Fibroblast of lung (primary cell): ENCODE measurements at regions not wholly inside any gene's neighbourhood (a gene's known extent, or its start where the extent isn't known, plus 50 kb on each side); places are given as distances from the start of the nearest gene placed in this dataset.
"Not testable (repeated sequence)": the region's sequence is repeated elsewhere in the genome, so short reads cannot be mapped to it uniquely, and the experiment has no call there.

Experiments used
- DNase-seq, 2 donors: peaks; one replicate each; pipeline versions ENCODE4 v3.0.0 to v3.0.0-alpha.2; 2010; ENCODE audit warnings: low read depth in 2 of 2
- H2AFZ ChIP-seq: 2 replicates; pipeline ENCODE4 v1.5.1; 2012; ENCODE audit warnings: low read length, control low read depth, inconsistent platforms
- H3K27ac ChIP-seq: 2 replicates; pipeline ENCODE4 v1.5.1; 2011; ENCODE audit warnings: low read length, control low read depth; ENCODE audit not compliant: insufficient read depth
- H3K27me3 ChIP-seq: 2 replicates; pipeline ENCODE4 v1.5.1; 2011; ENCODE audit warnings: mild to moderate bottlenecking, low read length; ENCODE audit not compliant: control insufficient read depth, insufficient read depth
- H3K36me3 ChIP-seq: 2 replicates; pipeline ENCODE4 v1.5.1; 2011; ENCODE audit warnings: low read length; ENCODE audit not compliant: control insufficient read depth, insufficient read depth
- H3K4me1 ChIP-seq: 2 replicates; pipeline ENCODE4 v1.5.1; 2011; ENCODE audit warnings: low read length; ENCODE audit not compliant: control insufficient read depth, insufficient read depth; ENCODE audit errors: extremely low read depth
- H3K4me2 ChIP-seq: 2 replicates; pipeline ENCODE4 v1.5.1; 2011; ENCODE audit warnings: low read length, control low read depth; ENCODE audit not compliant: insufficient read depth; ENCODE audit errors: extremely low read depth
- H3K4me3 ChIP-seq, 4 experiments: fragments of 200-600 bp in 1 of 4; sonication (generic) in 1 of 4; replicated peaks in 1 of 4; 2 replicates each; pipeline ENCODE4 v1.5.1; 2011 to 2016; ENCODE audit warnings: low read length in 4 of 4, low read depth in 3 of 4, mild to moderate bottlenecking in 3 of 4, control low read depth in 2 of 4, inconsistent platforms in 1 of 4, mixed read lengths in 1 of 4; ENCODE audit not compliant: insufficient read depth in 1 of 4; ENCODE audit errors: control extremely low read depth in 1 of 4
- H3K79me2 ChIP-seq: 2 replicates; pipeline ENCODE4 v1.5.1; 2012; ENCODE audit warnings: mild to moderate bottlenecking, low read length, inconsistent platforms; ENCODE audit not compliant: control insufficient read depth, insufficient read depth
- H3K9ac ChIP-seq: 2 replicates; pipeline ENCODE4 v1.5.1; 2011; ENCODE audit warnings: mild to moderate bottlenecking, low read length, control low read depth; ENCODE audit not compliant: insufficient read depth
- H3K9me3 ChIP-seq: 2 replicates; pipeline ENCODE4 v1.5.1; 2012; ENCODE audit warnings: low read depth, low read length; ENCODE audit not compliant: control insufficient read depth, insufficient read depth
- H4K20me1 ChIP-seq: 2 replicates; pipeline ENCODE4 v1.5.1; 2011; ENCODE audit warnings: low read length; ENCODE audit not compliant: control insufficient read depth, insufficient read depth; ENCODE audit errors: extremely low read depth
- EZH2 ChIP-seq: IDR thresholded peaks from 2 replicates; pipeline ENCODE4 v1.5.1; 2012; ENCODE audit warnings: low read length, control low read depth, mild to moderate bottlenecking; ENCODE audit errors: missing control alignments
- TF ChIP-seq, protein P1 (sequence below), 2 donors: IDR thresholded peaks in 1 of 2; conservative IDR thresholded peaks in 1 of 2; 1 replicate in 1 of 2; 2 replicates in 1 of 2; pipeline ENCODE4 v1.5.1; 2011 to 2012; ENCODE audit warnings: low read length in 2 of 2, control low read depth in 1 of 2, inconsistent platforms in 1 of 2, low read depth in 1 of 2, mild to moderate bottlenecking in 1 of 2

DNA sequence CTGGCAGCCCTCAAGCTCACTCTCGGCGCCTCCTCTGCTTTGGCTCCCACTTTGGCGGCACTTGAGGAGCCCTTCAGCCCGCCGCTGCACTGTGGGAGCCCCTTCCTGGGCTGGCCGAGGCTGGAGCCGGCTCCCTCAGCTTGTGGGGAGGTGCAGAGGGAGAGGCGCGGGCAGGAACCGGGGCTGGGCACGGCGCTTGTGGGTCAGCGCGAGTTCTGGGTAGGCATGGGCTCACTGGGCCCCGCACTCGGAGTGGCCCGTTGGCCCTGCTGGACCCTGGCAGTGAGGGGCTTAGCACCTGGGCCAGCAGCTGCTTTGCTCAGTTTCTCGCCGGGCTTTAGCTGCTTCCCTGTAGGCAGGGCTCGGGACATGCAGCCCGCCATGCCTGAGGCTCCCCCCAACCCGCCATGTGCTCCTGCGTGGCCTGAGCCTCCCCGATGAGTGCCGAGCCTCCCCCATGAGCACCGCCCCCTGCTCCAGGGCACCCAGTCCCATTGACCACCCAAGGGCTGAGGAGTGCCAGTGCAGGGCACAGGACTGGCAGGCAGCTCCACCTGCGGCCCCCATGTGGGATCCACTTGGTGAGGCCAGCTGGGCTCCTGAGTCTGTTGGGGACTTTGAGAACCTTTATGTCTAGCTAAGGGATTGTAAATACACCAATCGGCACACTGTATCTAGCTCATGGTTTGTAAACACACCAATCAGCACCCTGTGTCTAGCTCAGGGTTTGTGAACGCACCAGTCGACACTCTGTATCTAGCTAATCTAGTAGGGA, 101.5 kb upstream of the DRD5 start:
- no peaks in the 10 kb centered on the region for H3K4me1 ChIP-seq
- no peaks in the 10 kb centered on the region for H3K79me2 ChIP-seq
- H3K27ac ChIP-seq: no peak overlapping the region
- no peaks in the 10 kb centered on the region for H4K20me1 ChIP-seq
- no peak overlapping the region for H2AFZ ChIP-seq
- TF ChIP-seq EZH2: no peak
- TF ChIP-seq, protein P1, sequence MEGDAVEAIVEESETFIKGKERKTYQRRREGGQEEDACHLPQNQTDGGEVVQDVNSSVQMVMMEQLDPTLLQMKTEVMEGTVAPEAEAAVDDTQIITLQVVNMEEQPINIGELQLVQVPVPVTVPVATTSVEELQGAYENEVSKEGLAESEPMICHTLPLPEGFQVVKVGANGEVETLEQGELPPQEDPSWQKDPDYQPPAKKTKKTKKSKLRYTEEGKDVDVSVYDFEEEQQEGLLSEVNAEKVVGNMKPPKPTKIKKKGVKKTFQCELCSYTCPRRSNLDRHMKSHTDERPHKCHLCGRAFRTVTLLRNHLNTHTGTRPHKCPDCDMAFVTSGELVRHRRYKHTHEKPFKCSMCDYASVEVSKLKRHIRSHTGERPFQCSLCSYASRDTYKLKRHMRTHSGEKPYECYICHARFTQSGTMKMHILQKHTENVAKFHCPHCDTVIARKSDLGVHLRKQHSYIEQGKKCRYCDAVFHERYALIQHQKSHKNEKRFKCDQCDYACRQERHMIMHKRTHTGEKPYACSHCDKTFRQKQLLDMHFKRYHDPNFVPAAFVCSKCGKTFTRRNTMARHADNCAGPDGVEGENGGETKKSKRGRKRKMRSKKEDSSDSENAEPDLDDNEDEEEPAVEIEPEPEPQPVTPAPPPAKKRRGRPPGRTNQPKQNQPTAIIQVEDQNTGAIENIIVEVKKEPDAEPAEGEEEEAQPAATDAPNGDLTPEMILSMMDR (conservative IDR thresholded peaks at IDR 0.05 in 1 of 2, IDR thresholded peaks at IDR 0.05 in 1 of 2; ENCODE audit: low read depth in 1 of 2, low read length in 2 of 2): no peak
- no peak overlapping the region for H3K9ac ChIP-seq
- H3K4me2 ChIP-seq: no peak overlapping the region
- no peaks in the 10 kb centered on the region for H3K27me3 ChIP-seq
- no peak for DNase-seq
- no peak overlapping the region for H3K4me3 ChIP-seq
- no peaks in the 10 kb centered on the region for H3K9me3 ChIP-seq
- no peaks in the 10 kb centered on the region for H3K36me3 ChIP-seq

DNA sequence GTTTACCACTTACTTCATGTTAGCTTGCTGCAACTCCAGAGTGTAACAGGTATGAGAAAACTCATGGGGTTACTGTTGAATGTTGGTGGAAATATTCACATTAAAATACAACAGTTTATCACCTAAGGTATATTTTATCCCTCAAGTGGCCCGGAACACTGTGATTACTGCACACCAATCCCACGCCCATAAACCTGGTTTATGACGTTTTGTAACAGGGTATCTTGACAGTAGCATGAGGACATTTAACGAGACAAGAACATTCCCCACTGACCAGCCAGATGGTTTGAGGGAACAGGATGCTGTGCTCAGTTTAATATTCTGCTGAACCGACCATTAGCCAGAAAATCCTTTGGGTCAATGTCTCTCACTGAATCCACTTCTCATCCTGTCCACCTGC, 98.3 kb upstream of the DRD5 start:
- H4K20me1 ChIP-seq, H3K9ac ChIP-seq, H3K4me1 ChIP-seq, H2AFZ ChIP-seq, H3K27me3 ChIP-seq, H3K9me3 ChIP-seq, H3K79me2 ChIP-seq, H3K4me3 ChIP-seq, H3K4me2 ChIP-seq, H3K27ac ChIP-seq, H3K36me3 ChIP-seq, DNase-seq: not testable (repeated sequence)

DNA sequence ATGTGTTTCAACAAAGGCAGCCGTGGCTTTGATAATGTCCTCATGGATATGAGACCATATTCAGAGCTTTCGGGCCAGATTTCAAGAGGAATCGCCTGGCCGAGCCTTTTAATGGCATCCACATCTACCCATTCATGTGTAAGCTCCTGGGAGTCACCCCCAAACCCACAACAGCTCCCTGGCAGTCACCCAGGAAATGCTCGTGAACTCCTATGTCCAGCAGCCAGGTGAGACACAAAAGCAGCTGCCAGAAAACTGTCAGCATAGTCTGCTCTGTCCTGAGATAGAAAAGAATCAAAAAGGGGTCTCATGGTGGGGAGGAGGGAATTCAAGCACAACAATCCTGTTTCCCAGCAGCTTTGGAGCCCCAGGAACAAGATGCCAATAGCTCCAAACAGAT, 96.4 kb upstream of the DRD5 start:
- H3K4me3 ChIP-seq, DNase-seq, H3K36me3 ChIP-seq, H3K27me3 ChIP-seq, H3K9ac ChIP-seq, H4K20me1 ChIP-seq, H3K79me2 ChIP-seq, H3K9me3 ChIP-seq, H3K4me1 ChIP-seq, H3K4me2 ChIP-seq, H2AFZ ChIP-seq, H3K27ac ChIP-seq: not testable (repeated sequence)

DNA sequence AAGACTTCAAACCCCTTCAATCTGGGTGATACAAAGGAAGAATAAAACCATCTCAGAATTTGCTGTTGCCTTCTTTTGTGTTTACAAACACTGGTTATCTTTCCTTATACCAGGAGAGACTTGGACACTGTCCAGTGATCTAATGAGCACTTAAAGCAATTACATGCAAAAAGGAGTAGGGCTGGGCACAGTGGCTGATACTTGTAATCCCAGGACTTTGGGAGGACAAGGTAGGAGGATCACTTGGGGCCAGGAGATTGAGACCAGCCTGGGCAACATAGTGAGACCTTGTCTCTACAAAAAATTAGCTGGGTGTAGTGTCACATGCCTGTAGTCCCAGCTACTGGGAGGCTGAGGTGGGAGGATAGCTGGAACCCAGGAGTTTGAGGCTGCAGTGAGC, 95.7 kb upstream of the DRD5 start:
- Histone ChIP-seq H3K4me2 (no peak overlapping the region), H3K4me1 (no peaks in the 10 kb centered on the region), H3K27ac (no peak overlapping the region), H3K79me2 (no peaks in the 10 kb centered on the region), H3K4me3 (no peak overlapping the region), H3K9me3 (no peaks in the 10 kb centered on the region), H3K27me3 (no peaks in the 10 kb centered on the region), H3K9ac (no peak overlapping the region), H2AFZ (no peak overlapping the region), H3K36me3 (no peaks in the 10 kb centered on the region), H4K20me1 (no peaks in the 10 kb centered on the region)
- no peak for DNase-seq
- TF ChIP-seq, protein P1 (conservative IDR thresholded peaks at IDR 0.05 in 1 of 2, IDR thresholded peaks at IDR 0.05 in 1 of 2; ENCODE audit: low read depth in 1 of 2, low read length in 2 of 2): no peak
- TF ChIP-seq EZH2: no peak

DNA sequence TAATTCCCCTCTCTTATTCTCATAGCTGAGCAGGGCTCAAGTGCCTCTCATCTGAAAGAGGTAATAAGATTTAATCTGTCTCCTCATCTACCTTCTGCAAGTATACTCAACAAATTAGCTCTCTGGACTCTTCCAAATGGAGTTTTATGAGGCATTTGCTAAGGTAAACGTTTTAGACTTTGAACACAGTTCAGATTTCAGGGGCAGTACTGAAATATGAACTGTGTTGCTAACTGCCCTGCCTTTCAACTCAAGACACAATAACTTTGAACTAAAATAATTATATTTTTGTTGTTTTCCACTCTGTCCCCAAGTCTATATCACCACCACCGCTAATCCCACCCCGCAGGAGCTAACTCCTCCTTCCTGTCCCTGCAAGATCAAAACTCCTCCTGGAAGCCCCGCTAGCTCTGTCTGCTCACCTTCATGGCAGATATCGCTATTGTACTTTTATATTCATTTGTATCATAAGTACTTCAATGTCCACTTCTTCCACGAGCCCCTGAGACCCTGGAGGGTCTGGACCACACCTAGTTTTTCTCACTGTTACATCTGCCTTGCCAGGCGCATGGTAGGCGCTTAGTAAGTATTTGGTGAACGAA, 90.7 kb upstream of the DRD5 start:
- H3K79me2 ChIP-seq, H3K27me3 ChIP-seq, H3K4me1 ChIP-seq, H4K20me1 ChIP-seq, H3K27ac ChIP-seq, H3K9me3 ChIP-seq, H3K9ac ChIP-seq, DNase-seq, H3K36me3 ChIP-seq: not testable (repeated sequence)
- Histone ChIP-seq H2AFZ (peak overlapping the region; percentile 33), H3K4me2 (peak overlapping the region; percentile 64), H3K4me3 (peak overlapping the region in 3 of 4 experiments; percentile 10 to 56 (median 54))
